Naive thymus-derived CD8-positive, alpha-beta T cell (primary cell): ENCODE measurements at regions not wholly inside any gene's neighbourhood (a gene's known extent, or its start where the extent isn't known, plus 50 kb on each side); places are given as distances from the start of the nearest gene placed in this dataset.

Experiments used
- ATAC-seq, 2 donors: fragments of 150-1000 bp; cut with Tn5 transposase in 1 of 2; sonication (Bioruptor Pico), chemical (Tn5 transposase) in 1 of 2; 1 replicate in 1 of 2; 2 replicates in 1 of 2; pipeline ENCODE4 v1.10.0; 2021; ENCODE audit warnings: mild to moderate bottlenecking in 2 of 2, moderate library complexity in 2 of 2
- POLR2A ChIA-PET: fragments of 350-600 bp; sonication (Branson Sonifier 250); formaldehyde crosslinking; loops from one replicate; lab custom pipeline; 2021; ENCODE audit warnings: antibody characterized with exemption; lab: Charles Lee
- DNase-seq, 10 donors: peaks; one replicate each; pipeline versions ENCODE4 v3.0.0 to v3.0.0-alpha.2; 2020 to 2022
- H3K27ac Mint-ChIP-seq, 10 donors: one replicate each; pipeline ENCODE4 v1.8.0; 2020 to 2022; ENCODE audit warnings: mild to moderate bottlenecking in 10 of 10, mixed read lengths in 10 of 10, moderate library complexity in 4 of 10, inconsistent platforms in 1 of 10
- H3K27me3 Mint-ChIP-seq, 5 donors: one replicate each; pipeline ENCODE4 v1.8.0; 2021 to 2022; ENCODE audit warnings: mixed read lengths in 5 of 5
- H3K36me3 Mint-ChIP-seq, 3 donors: one replicate each; pipeline ENCODE4 v1.8.0; 2020 to 2022; ENCODE audit warnings: mixed read lengths in 3 of 3, mild to moderate bottlenecking in 2 of 3, inconsistent platforms in 1 of 3
- H3K4me1 Mint-ChIP-seq, 4 donors: one replicate each; pipeline ENCODE4 v1.8.0; 2021 to 2022; ENCODE audit warnings: mixed read lengths in 4 of 4
- H3K4me3 Mint-ChIP-seq, 10 donors: one replicate each; pipeline ENCODE4 v1.8.0; 2020 to 2022; ENCODE audit warnings: mild to moderate bottlenecking in 10 of 10, mixed read lengths in 10 of 10, moderate library complexity in 6 of 10, inconsistent platforms in 1 of 10
- H3K9me3 Mint-ChIP-seq, 9 donors: one replicate each; pipeline ENCODE4 v1.8.0; 2020 to 2022; ENCODE audit warnings: mixed read lengths in 9 of 9, mild to moderate bottlenecking in 3 of 9, inconsistent platforms in 1 of 9, moderate library complexity in 1 of 9

GRCh38 chr5:158142156-158142555, 283.2 kb upstream of the CLINT1 start:
- POLR2A ChIA-PET, result no interaction called here

GRCh38 chr5:158140120-158140731, 281.3 kb upstream of the CLINT1 start:
- Mint-ChIP-seq H3K4me1 (no peaks in the 10 kb centered on the region), H3K36me3 (no peaks in the 10 kb centered on the region), H3K9me3 (no peaks in the 10 kb centered on the region), H3K27ac (no peak overlapping the region), H3K27me3 (peaks cover 0 to 4% (median 0%) of the 10 kb centered on the region in 5 donors), H3K4me3 (no peak overlapping the region)
- DNase-seq, result no peak
- POLR2A ChIA-PET, result no interaction called here
- no peak for ATAC-seq

More at GRCh38 chr5:158142156-158142555, 283.2 kb upstream of the CLINT1 start:
- H3K4me3 Mint-ChIP-seq, result no peak overlapping the region
- no peaks in the 10 kb centered on the region for H3K36me3 Mint-ChIP-seq
- no peaks in the 10 kb centered on the region for H3K9me3 Mint-ChIP-seq
- H3K27me3 Mint-ChIP-seq, result peaks cover 0 to 4% (median 0%) of the 10 kb centered on the region in 5 donors
- ATAC-seq (no peak), DNase-seq (no peak)
- H3K27ac Mint-ChIP-seq, result no peak overlapping the region
- H3K4me1 Mint-ChIP-seq, result no peaks in the 10 kb centered on the region

GRCh38 chr5:158139161-158139560, 280.2 kb upstream of the CLINT1 start:
- H3K27ac Mint-ChIP-seq, result no peak overlapping the region
- no peak overlapping the region for H3K4me3 Mint-ChIP-seq
- POLR2A ChIA-PET, result no interaction called here
- H3K9me3 Mint-ChIP-seq, result no peaks in the 10 kb centered on the region
- no peaks in the 10 kb centered on the region for H3K4me1 Mint-ChIP-seq
- no peaks in the 10 kb centered on the region for H3K36me3 Mint-ChIP-seq
- DNase-seq, result no peak
- no peak for ATAC-seq
- H3K27me3 Mint-ChIP-seq, result peaks cover 0 to 4% (median 0%) of the 10 kb centered on the region in 5 donors

DNA sequence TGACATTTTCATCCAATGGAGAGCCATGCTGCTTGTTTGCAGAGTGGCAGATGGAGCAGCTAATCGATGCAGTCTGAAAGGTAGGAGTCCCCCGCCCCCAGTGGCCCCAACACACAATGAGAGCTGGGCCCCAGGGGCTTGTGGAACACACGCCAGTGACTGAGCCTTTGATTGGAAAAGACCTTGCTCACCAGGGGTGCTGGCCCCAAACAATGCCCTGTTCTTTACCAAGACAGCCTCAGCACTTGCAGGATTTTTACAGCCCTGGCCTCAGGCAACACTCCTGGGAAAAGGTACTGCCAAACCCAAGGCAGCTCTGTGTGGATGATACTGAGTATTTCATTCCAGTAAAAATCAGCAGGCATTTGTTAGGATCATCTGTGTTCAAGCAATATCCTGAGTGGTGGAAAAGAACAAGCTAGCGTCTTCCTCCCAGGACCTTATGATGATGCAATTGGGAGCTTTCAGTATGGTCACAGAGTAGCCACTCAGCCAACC, 276.8 kb upstream of the CLINT1 start:
- Mint-ChIP-seq H3K4me1 (no peaks in the 10 kb centered on the region), H3K27me3 (peaks cover 0 to 4% (median 0%) of the 10 kb centered on the region in 5 donors), H3K27ac (no peak overlapping the region), H3K9me3 (no peaks in the 10 kb centered on the region), H3K4me3 (no peak overlapping the region), H3K36me3 (no peaks in the 10 kb centered on the region)
- no peak for ATAC-seq
- no peak for DNase-seq
- POLR2A ChIA-PET, result no interaction called here

GRCh38 chr5:158133369-158133768, 274.4 kb upstream of the CLINT1 start:
- Mint-ChIP-seq H3K36me3 (no peaks in the 10 kb centered on the region), H3K4me3 (no peak overlapping the region), H3K4me1 (peaks cover 0 to 1% (median 0%) of the 10 kb centered on the region in 4 donors), H3K27me3 (peaks cover 0 to 2% (median 0%) of the 10 kb centered on the region in 5 donors), H3K27ac (no peak overlapping the region), H3K9me3 (no peaks in the 10 kb centered on the region)
- POLR2A ChIA-PET, result no interaction called here
- DNase-seq (no peak), ATAC-seq (no peak)

GRCh38 chr5:158127536-158127935, 268.6 kb upstream of the CLINT1 start:
- DNase-seq (no peak), ATAC-seq (no peak)
- POLR2A ChIA-PET, result no interaction called here
- peaks cover 0 to 7% (median 4%) of the 10 kb centered on the region in 5 donors for H3K27me3 Mint-ChIP-seq
- H3K27ac Mint-ChIP-seq, result no peak overlapping the region
- H3K4me3 Mint-ChIP-seq, result no peak overlapping the region
- H3K36me3 Mint-ChIP-seq, result no peaks in the 10 kb centered on the region
- H3K4me1 Mint-ChIP-seq, result peaks cover 0 to 1% (median 0%) of the 10 kb centered on the region in 4 donors
- no peaks in the 10 kb centered on the region for H3K9me3 Mint-ChIP-seq

- no peaks in the 10 kb centered on the region for H3K9me3 Mint-ChIP-seq
- peaks cover 0 to 1% (median 0%) of the 10 kb centered on the region in 4 donors for H3K4me1 Mint-ChIP-seq
- no peak overlapping the region for H3K27ac Mint-ChIP-seq
- no peak for DNase-seq
- H3K4me3 Mint-ChIP-seq, result no peak overlapping the region
- no peak for ATAC-seq
- peaks cover 0 to 9% (median 4%) of the 10 kb centered on the region in 5 donors for H3K27me3 Mint-ChIP-seq
- POLR2A ChIA-PET, result no interaction called here
- no peaks in the 10 kb centered on the region for H3K36me3 Mint-ChIP-seq
Measured at GRCh38 chr5:158126442-158127405, 267.8 kb upstream of the CLINT1 start.

- ATAC-seq, result no peak
- H3K27me3 Mint-ChIP-seq, result peaks cover 0 to 9% (median 4%) of the 10 kb centered on the region in 5 donors
Measured at GRCh38 chr5:158124606-158125316, 265.8 kb upstream of the CLINT1 start.

GRCh38 chr5:158123595-158123994, 264.6 kb upstream of the CLINT1 start:
- Mint-ChIP-seq H3K4me1 (no peaks in the 10 kb centered on the region), H3K4me3 (no peak overlapping the region), H3K36me3 (no peaks in the 10 kb centered on the region), H3K27me3 (peaks cover 0 to 16% (median 5%) of the 10 kb centered on the region in 5 donors), H3K9me3 (no peaks in the 10 kb centered on the region), H3K27ac (no peak overlapping the region)
- no peak for ATAC-seq
- POLR2A ChIA-PET, result no interaction called here
- no peak for DNase-seq

More at GRCh38 chr5:158124606-158125316, 265.8 kb upstream of the CLINT1 start:
- no peak overlapping the region for H3K4me3 Mint-ChIP-seq
- no peak for DNase-seq
- peaks cover 0 to 1% (median 0%) of the 10 kb centered on the region in 4 donors for H3K4me1 Mint-ChIP-seq
- H3K9me3 Mint-ChIP-seq, result no peaks in the 10 kb centered on the region
- POLR2A ChIA-PET, result no interaction called here
- no peaks in the 10 kb centered on the region for H3K36me3 Mint-ChIP-seq
- no peak overlapping the region for H3K27ac Mint-ChIP-seq

DNA sequence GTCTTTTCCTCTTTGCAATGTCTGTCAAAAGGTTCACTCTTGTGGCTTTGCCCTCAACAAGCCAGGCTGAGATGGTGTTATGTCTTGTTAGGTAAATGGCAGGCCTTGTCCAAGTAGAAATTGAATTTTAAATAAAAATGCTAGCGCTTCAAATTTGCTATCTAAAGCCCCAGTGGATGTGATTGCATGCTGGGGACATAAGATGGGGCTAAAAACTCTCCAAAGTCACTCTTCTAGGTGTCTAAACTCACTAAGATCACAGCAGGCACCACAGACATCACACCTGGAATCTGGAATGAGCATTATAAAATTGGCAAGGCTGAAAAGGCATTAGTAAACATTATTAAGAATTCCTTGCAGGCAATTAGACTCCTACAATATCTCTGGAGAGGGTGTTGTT, 262.7 kb upstream of the CLINT1 start:
- no peaks in the 10 kb centered on the region for H3K4me1 Mint-ChIP-seq
- H3K36me3 Mint-ChIP-seq, result no peaks in the 10 kb centered on the region
- ATAC-seq (no peak), DNase-seq (no peak)
- peaks cover under 1 to 14% (median 9%) of the 10 kb centered on the region in 5 donors for H3K27me3 Mint-ChIP-seq
- H3K4me3 Mint-ChIP-seq, result no peak overlapping the region
- POLR2A ChIA-PET, result no interaction called here
- H3K9me3 Mint-ChIP-seq, result no peaks in the 10 kb centered on the region
- H3K27ac Mint-ChIP-seq, result no peak overlapping the region

GRCh38 chr5:158120760-158121159, 261.8 kb upstream of the CLINT1 start:
- Mint-ChIP-seq H3K9me3 (no peaks in the 10 kb centered on the region), H3K36me3 (no peaks in the 10 kb centered on the region), H3K4me1 (no peaks in the 10 kb centered on the region), H3K4me3 (no peak overlapping the region), H3K27ac (no peak overlapping the region), H3K27me3 (peaks cover 8 to 15% (median 9%) of the 10 kb centered on the region in 5 donors)
- ATAC-seq (no peak), DNase-seq (no peak)
- POLR2A ChIA-PET, result no interaction called here

GRCh38 chr5:158119961-158120723, 261.2 kb upstream of the CLINT1 start:
- POLR2A ChIA-PET, result no interaction called here

More at GRCh38 chr5:158119961-158120723, 261.2 kb upstream of the CLINT1 start:
- Mint-ChIP-seq H3K27me3 (peaks cover 8 to 19% (median 12%) of the 10 kb centered on the region in 5 donors), H3K4me3 (no peak overlapping the region), H3K4me1 (no peaks in the 10 kb centered on the region), H3K9me3 (no peaks in the 10 kb centered on the region), H3K27ac (no peak overlapping the region), H3K36me3 (no peaks in the 10 kb centered on the region)
- DNase-seq (no peak), ATAC-seq (no peak)
